ENCODE measurements at regions not wholly inside any gene's neighbourhood (a gene's known extent, or its start where the extent isn't known, plus 50 kb on each side); places are given as distances from the start of the nearest gene placed in this dataset.
"Not testable (repeated sequence)": the region's sequence is repeated elsewhere in the genome, so short reads cannot be mapped to it uniquely, and the experiment has no call there.

GRCh38 chrX:30147996-30148643, 67.2 kb upstream of the MAGEB2 start (continued):
- TF ChIP-seq GRHL1 (CRISPR knock-in tag; conservative IDR thresholded peaks at IDR 0.05) = no peak

- H3K4me1 ChIP-seq (ENCODE audit: insufficient read depth, low read length); CTCF ChIA-PET (ENCODE audit: low intra/inter-chr PET ratio, low total read pairs); H3K4me3 ChIP-seq (replicated peaks in 1 of 3; ENCODE audit: insufficient read depth in 1 of 3, low read depth in 2 of 3, low read length in 3 of 3); POLR2A ChIA-PET; H3K4me2 ChIP-seq (ENCODE audit: low read depth, low read length); intact Hi-C loops (cut with micrococcal nuclease; ENCODE audit: unreplicated experiment); H3K9ac ChIP-seq (ENCODE audit: insufficient read depth, low read depth, low read length); H3K79me2 ChIP-seq (ENCODE audit: insufficient read depth, low read length); H3K27me3 ChIP-seq (ENCODE audit: control insufficient read depth in 1 of 2, insufficient read depth in 2 of 2, low read length in 2 of 2); H2AFZ ChIP-seq (ENCODE audit: low read length); DNase-seq (ENCODE audit: low spot score); H4K20me1 ChIP-seq (ENCODE audit: insufficient read depth, low read length); H3K9me3 ChIP-seq (ENCODE audit: low read length); ATAC-seq; BruUV-seq (replicated peaks); FAIRE-seq; H3K36me3 ChIP-seq (replicated peaks in 1 of 2; ENCODE audit: control insufficient read depth in 1 of 2, insufficient read depth in 2 of 2, low read length in 2 of 2); H3K27ac ChIP-seq (ENCODE audit: extremely low read length, insufficient read depth, low read length): not testable (repeated sequence)
- in situ Hi-C loops (cut with HindIII; ENCODE audit: extremely low pct_ligation_motif_present, low pct_unique_long_range_greater_than_20kb) = loop anchor here (10.0 kb wide), 1 partner anchor 356 kb away; no protein-coding TSS in a partner anchor
- 0% methylated on average over 2 of the region's 6 CpGs for WGBS (ENCODE audit: low lambda C conversion rate)
These were observed 66.2 kb upstream of the MAGEB2 start for GRCh38 chrX:30149206-30149605.

GRCh38 chrX:30150196-30150895, 65.0 kb upstream of the MAGEB2 start:
- intact Hi-C loops (cut with micrococcal nuclease; ENCODE audit: unreplicated experiment) = no loop called here

More at GRCh38 chrX:30150196-30150895, 65.0 kb upstream of the MAGEB2 start:
- BruUV-seq (replicated peaks) = no TSS peak
- no peaks in the 10 kb centered on the region for H3K4me1 ChIP-seq (ENCODE audit: insufficient read depth, low read length)
- H3K9me3 ChIP-seq (ENCODE audit: low read length) = no peaks in the 10 kb centered on the region
- CTCF ChIA-PET (ENCODE audit: low intra/inter-chr PET ratio, low total read pairs) = no interaction called here
- no peak for TF ChIP-seq HMGA1 (CRISPR knock-in tag; conservative IDR thresholded peaks at IDR 0.05)
- no peak overlapping the region for H3K9ac ChIP-seq (ENCODE audit: insufficient read depth, low read depth, low read length)
- ATAC-seq (no peak), DNase-seq (ENCODE audit: low spot score) (no peak), FAIRE-seq (no peak)
- in situ Hi-C loops (cut with HindIII; ENCODE audit: extremely low pct_ligation_motif_present, low pct_unique_long_range_greater_than_20kb) = no loop called here
- no peak overlapping the region for H3K27ac ChIP-seq (ENCODE audit: extremely low read length, insufficient read depth, low read length)
- no peaks in the 10 kb centered on the region for H4K20me1 ChIP-seq (ENCODE audit: insufficient read depth, low read length)
- WGBS (ENCODE audit: low lambda C conversion rate) = 0% methylated on average over 1 of the region's 6 CpGs
- no peak overlapping the region for H3K4me3 ChIP-seq (replicated peaks in 1 of 3; ENCODE audit: insufficient read depth in 1 of 3, low read depth in 2 of 3, low read length in 3 of 3)
- H3K27me3 ChIP-seq (ENCODE audit: control insufficient read depth in 1 of 2, insufficient read depth in 2 of 2, low read length in 2 of 2) = no peaks in the 10 kb centered on the region
- no peak overlapping the region for H2AFZ ChIP-seq (ENCODE audit: low read length)
- POLR2A ChIA-PET = no interaction called here
- no peaks in the 10 kb centered on the region for H3K36me3 ChIP-seq (replicated peaks in 1 of 2; ENCODE audit: control insufficient read depth in 1 of 2, insufficient read depth in 2 of 2, low read length in 2 of 2)
- no peak overlapping the region for H3K4me2 ChIP-seq (ENCODE audit: low read depth, low read length)
- H3K79me2 ChIP-seq (ENCODE audit: insufficient read depth, low read length) = no peaks in the 10 kb centered on the region

All from HepG2 (cell line).